ENCODE measurements at regions not wholly inside any gene's neighbourhood (a gene's known extent, or its start where the extent isn't known, plus 50 kb on each side); places are given as distances from the start of the nearest gene placed in this dataset.
"Not testable (repeated sequence)": the region's sequence is repeated elsewhere in the genome, so short reads cannot be mapped to it uniquely, and the experiment has no call there.

DNA sequence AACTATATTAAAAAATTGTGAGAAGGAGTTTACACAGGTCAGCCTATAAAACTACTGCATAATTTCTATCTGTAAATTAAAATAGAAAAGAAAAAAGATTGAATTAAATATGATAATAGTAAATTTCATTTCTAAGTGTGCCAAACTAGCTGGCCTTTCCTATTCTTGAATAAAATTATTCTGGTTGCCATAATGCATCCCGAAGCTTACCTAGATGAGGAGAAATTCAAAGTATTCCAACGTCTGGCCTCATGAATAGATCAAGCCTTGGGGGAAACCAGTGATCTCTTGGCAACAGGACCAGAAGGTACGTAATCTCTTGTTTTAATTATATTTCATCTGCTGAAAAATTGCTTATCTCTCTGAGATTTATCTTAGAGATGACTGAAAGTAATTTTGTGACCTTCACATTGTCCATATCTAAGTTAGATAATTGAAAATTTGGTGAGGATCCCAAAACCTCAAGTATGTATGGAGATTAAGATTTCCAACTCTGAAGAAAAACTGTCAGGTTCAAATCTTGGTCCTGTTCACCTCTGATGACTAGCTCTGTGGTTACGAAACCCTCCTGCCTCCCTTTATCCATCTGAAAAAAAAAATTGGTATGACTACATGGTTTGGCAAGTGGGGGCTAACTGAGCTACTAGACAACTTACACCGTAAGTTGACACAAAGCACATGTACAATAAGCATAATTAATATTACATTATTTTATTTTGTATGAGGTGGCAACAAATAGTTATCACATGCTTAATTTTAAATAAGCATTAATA, 891.4 kb upstream of the ADAMTS5 start:
- not testable (repeated sequence) for TF ChIP-seq POLR2AphosphoS5 (IDR thresholded peaks at IDR 0.05; ENCODE audit: insufficient read depth in 1 of 2, low read depth in 1 of 2); POLR2A (IDR thresholded peaks at IDR 0.05)
- TF ChIP-seq, protein P1, sequence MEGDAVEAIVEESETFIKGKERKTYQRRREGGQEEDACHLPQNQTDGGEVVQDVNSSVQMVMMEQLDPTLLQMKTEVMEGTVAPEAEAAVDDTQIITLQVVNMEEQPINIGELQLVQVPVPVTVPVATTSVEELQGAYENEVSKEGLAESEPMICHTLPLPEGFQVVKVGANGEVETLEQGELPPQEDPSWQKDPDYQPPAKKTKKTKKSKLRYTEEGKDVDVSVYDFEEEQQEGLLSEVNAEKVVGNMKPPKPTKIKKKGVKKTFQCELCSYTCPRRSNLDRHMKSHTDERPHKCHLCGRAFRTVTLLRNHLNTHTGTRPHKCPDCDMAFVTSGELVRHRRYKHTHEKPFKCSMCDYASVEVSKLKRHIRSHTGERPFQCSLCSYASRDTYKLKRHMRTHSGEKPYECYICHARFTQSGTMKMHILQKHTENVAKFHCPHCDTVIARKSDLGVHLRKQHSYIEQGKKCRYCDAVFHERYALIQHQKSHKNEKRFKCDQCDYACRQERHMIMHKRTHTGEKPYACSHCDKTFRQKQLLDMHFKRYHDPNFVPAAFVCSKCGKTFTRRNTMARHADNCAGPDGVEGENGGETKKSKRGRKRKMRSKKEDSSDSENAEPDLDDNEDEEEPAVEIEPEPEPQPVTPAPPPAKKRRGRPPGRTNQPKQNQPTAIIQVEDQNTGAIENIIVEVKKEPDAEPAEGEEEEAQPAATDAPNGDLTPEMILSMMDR (IDR thresholded peaks at IDR 0.05) = not testable (repeated sequence)

Data from vagina (tissue), 2 donors.